ENCODE measurements at regions not wholly inside any gene's neighbourhood (a gene's known extent, or its start where the extent isn't known, plus 50 kb on each side); places are given as distances from the start of the nearest gene placed in this dataset.

GRCh38 chr3:76016769-76017439, 231.6 kb upstream of the ZNF717 start:
- no peaks in the 10 kb centered on the region for H3K36me3 ChIP-seq (ENCODE audit: insufficient read depth, low read length)
- no peak overlapping the region for H3K4me3 ChIP-seq (ENCODE audit: low read length)
- no peak overlapping the region for H2AFZ ChIP-seq (ENCODE audit: low read depth, low read length)
- H3K27me3 ChIP-seq (ENCODE audit: insufficient read depth, low read length), result no peaks in the 10 kb centered on the region
- H3K9me3 ChIP-seq (ENCODE audit: low read length), result no peaks in the 10 kb centered on the region
- H3K4me1 ChIP-seq (ENCODE audit: insufficient read depth, low read length), result no peaks in the 10 kb centered on the region

GRCh38 chr3:76021376-76021775, 236.0 kb upstream of the ZNF717 start:
- Histone ChIP-seq H3K9me3 (ENCODE audit: low read length) (no peaks in the 10 kb centered on the region), H3K36me3 (ENCODE audit: insufficient read depth, low read length) (no peaks in the 10 kb centered on the region), H3K4me1 (ENCODE audit: insufficient read depth, low read length) (no peaks in the 10 kb centered on the region), H3K27me3 (ENCODE audit: insufficient read depth, low read length) (no peaks in the 10 kb centered on the region), H3K4me3 (ENCODE audit: low read length) (no peak overlapping the region), H2AFZ (ENCODE audit: low read depth, low read length) (no peak overlapping the region)

GRCh38 chr3:76024640-76025039, 239.3 kb upstream of the ZNF717 start:
- Histone ChIP-seq H3K9me3 (ENCODE audit: low read length) (no peaks in the 10 kb centered on the region), H3K27me3 (ENCODE audit: insufficient read depth, low read length) (no peaks in the 10 kb centered on the region), H2AFZ (ENCODE audit: low read depth, low read length) (no peak overlapping the region), H3K4me1 (ENCODE audit: insufficient read depth, low read length) (no peaks in the 10 kb centered on the region), H3K36me3 (ENCODE audit: insufficient read depth, low read length) (no peaks in the 10 kb centered on the region), H3K4me3 (ENCODE audit: low read length) (no peak overlapping the region)

GRCh38 chr3:76025561-76025960, 240.2 kb upstream of the ZNF717 start:
- Histone ChIP-seq H3K36me3 (ENCODE audit: insufficient read depth, low read length) (no peaks in the 10 kb centered on the region), H3K4me3 (ENCODE audit: low read length) (no peak overlapping the region), H3K27me3 (ENCODE audit: insufficient read depth, low read length) (no peaks in the 10 kb centered on the region), H2AFZ (ENCODE audit: low read depth, low read length) (no peak overlapping the region), H3K9me3 (ENCODE audit: low read length) (no peaks in the 10 kb centered on the region), H3K4me1 (ENCODE audit: insufficient read depth, low read length) (no peaks in the 10 kb centered on the region)

GRCh38 chr3:76026379-76026778, 241.0 kb upstream of the ZNF717 start:
- Histone ChIP-seq H3K27me3 (ENCODE audit: insufficient read depth, low read length) (no peaks in the 10 kb centered on the region), H3K4me3 (ENCODE audit: low read length) (no peak overlapping the region), H3K9me3 (ENCODE audit: low read length) (no peaks in the 10 kb centered on the region), H3K4me1 (ENCODE audit: insufficient read depth, low read length) (no peaks in the 10 kb centered on the region), H2AFZ (ENCODE audit: low read depth, low read length) (no peak overlapping the region), H3K36me3 (ENCODE audit: insufficient read depth, low read length) (no peaks in the 10 kb centered on the region)

GRCh38 chr3:76028774-76029173, 243.4 kb upstream of the ZNF717 start:
- Histone ChIP-seq H3K9me3 (ENCODE audit: low read length) (no peaks in the 10 kb centered on the region), H3K27me3 (ENCODE audit: insufficient read depth, low read length) (no peaks in the 10 kb centered on the region), H3K4me3 (ENCODE audit: low read length) (no peak overlapping the region), H3K4me1 (ENCODE audit: insufficient read depth, low read length) (no peaks in the 10 kb centered on the region), H3K36me3 (ENCODE audit: insufficient read depth, low read length) (no peaks in the 10 kb centered on the region), H2AFZ (ENCODE audit: low read depth, low read length) (no peak overlapping the region)

- no peaks in the 10 kb centered on the region for H3K27me3 ChIP-seq (ENCODE audit: insufficient read depth, low read length)
- no peaks in the 10 kb centered on the region for H3K4me1 ChIP-seq (ENCODE audit: insufficient read depth, low read length)
- no peaks in the 10 kb centered on the region for H3K9me3 ChIP-seq (ENCODE audit: low read length)
- no peak overlapping the region for H2AFZ ChIP-seq (ENCODE audit: low read depth, low read length)
- H3K4me3 ChIP-seq (ENCODE audit: low read length), result no peak overlapping the region
- H3K36me3 ChIP-seq (ENCODE audit: insufficient read depth, low read length), result no peaks in the 10 kb centered on the region
Observed at GRCh38 chr3:76034649-76035048, 249.3 kb upstream of the ZNF717 start.

- no peaks in the 10 kb centered on the region for H3K27me3 ChIP-seq (ENCODE audit: insufficient read depth, low read length)
- H2AFZ ChIP-seq (ENCODE audit: low read depth, low read length), result no peak overlapping the region
- H3K4me1 ChIP-seq (ENCODE audit: insufficient read depth, low read length), result no peaks in the 10 kb centered on the region
- no peaks in the 10 kb centered on the region for H3K36me3 ChIP-seq (ENCODE audit: insufficient read depth, low read length)
- H3K9me3 ChIP-seq (ENCODE audit: low read length), result no peaks in the 10 kb centered on the region
- no peak overlapping the region for H3K4me3 ChIP-seq (ENCODE audit: low read length)
Observed at GRCh38 chr3:76035117-76035516, 249.8 kb upstream of the ZNF717 start.

- H3K36me3 ChIP-seq (ENCODE audit: insufficient read depth, low read length), result no peaks in the 10 kb centered on the region
- H3K27me3 ChIP-seq (ENCODE audit: insufficient read depth, low read length), result no peaks in the 10 kb centered on the region
- H3K4me1 ChIP-seq (ENCODE audit: insufficient read depth, low read length), result no peaks in the 10 kb centered on the region
- H3K9me3 ChIP-seq (ENCODE audit: low read length), result no peaks in the 10 kb centered on the region
- no peak overlapping the region for H2AFZ ChIP-seq (ENCODE audit: low read depth, low read length)
- no peak overlapping the region for H3K4me3 ChIP-seq (ENCODE audit: low read length)
Observed at GRCh38 chr3:76038949-76039348, 253.6 kb upstream of the ZNF717 start.

GRCh38 chr3:76039431-76039830, 254.1 kb upstream of the ZNF717 start:
- H3K9me3 ChIP-seq (ENCODE audit: low read length), result no peaks in the 10 kb centered on the region
- H3K27me3 ChIP-seq (ENCODE audit: insufficient read depth, low read length), result no peaks in the 10 kb centered on the region
- no peak overlapping the region for H2AFZ ChIP-seq (ENCODE audit: low read depth, low read length)
- H3K36me3 ChIP-seq (ENCODE audit: insufficient read depth, low read length), result no peaks in the 10 kb centered on the region
- H3K4me3 ChIP-seq (ENCODE audit: low read length), result no peak overlapping the region
- H3K4me1 ChIP-seq (ENCODE audit: insufficient read depth, low read length), result no peaks in the 10 kb centered on the region

GRCh38 chr3:76040946-76041345, 255.6 kb upstream of the ZNF717 start:
- H3K9me3 ChIP-seq (ENCODE audit: low read length), result no peaks in the 10 kb centered on the region
- no peak overlapping the region for H2AFZ ChIP-seq (ENCODE audit: low read depth, low read length)
- no peaks in the 10 kb centered on the region for H3K4me1 ChIP-seq (ENCODE audit: insufficient read depth, low read length)
- H3K27me3 ChIP-seq (ENCODE audit: insufficient read depth, low read length), result no peaks in the 10 kb centered on the region
- H3K36me3 ChIP-seq (ENCODE audit: insufficient read depth, low read length), result no peaks in the 10 kb centered on the region
- no peak overlapping the region for H3K4me3 ChIP-seq (ENCODE audit: low read length)

- Histone ChIP-seq H3K4me3 (ENCODE audit: low read length) (no peak overlapping the region), H3K36me3 (ENCODE audit: insufficient read depth, low read length) (no peaks in the 10 kb centered on the region), H3K27me3 (ENCODE audit: insufficient read depth, low read length) (no peaks in the 10 kb centered on the region), H3K4me1 (ENCODE audit: insufficient read depth, low read length) (no peaks in the 10 kb centered on the region), H2AFZ (ENCODE audit: low read depth, low read length) (no peak overlapping the region), H3K9me3 (ENCODE audit: low read length) (no peaks in the 10 kb centered on the region)
Observed at GRCh38 chr3:76043746-76044145, 258.4 kb upstream of the ZNF717 start.

GRCh38 chr3:76044601-76045600, 259.6 kb upstream of the ZNF717 start:
- Histone ChIP-seq H3K4me1 (ENCODE audit: insufficient read depth, low read length) (no peaks in the 10 kb centered on the region), H3K27me3 (ENCODE audit: insufficient read depth, low read length) (no peaks in the 10 kb centered on the region), H2AFZ (ENCODE audit: low read depth, low read length) (no peak overlapping the region), H3K4me3 (ENCODE audit: low read length) (no peak overlapping the region), H3K36me3 (ENCODE audit: insufficient read depth, low read length) (no peaks in the 10 kb centered on the region), H3K9me3 (ENCODE audit: low read length) (no peaks in the 10 kb centered on the region)

Data from neuron (in vitro differentiated cells).